Dermis microvascular lymphatic vessel endothelial cell (primary cell): ENCODE measurements at regions not wholly inside any gene's neighbourhood (a gene's known extent, or its start where the extent isn't known, plus 50 kb on each side); places are given as distances from the start of the nearest gene placed in this dataset.
"Not testable (repeated sequence)": the region's sequence is repeated elsewhere in the genome, so short reads cannot be mapped to it uniquely, and the experiment has no call there.

Source experiments
- DNase-seq, 2 donors: peaks; one replicate each; pipeline versions ENCODE4 v3.0.0 to v3.0.0-alpha.2; 2010; ENCODE audit warnings: low read depth in 2 of 2

DNA sequence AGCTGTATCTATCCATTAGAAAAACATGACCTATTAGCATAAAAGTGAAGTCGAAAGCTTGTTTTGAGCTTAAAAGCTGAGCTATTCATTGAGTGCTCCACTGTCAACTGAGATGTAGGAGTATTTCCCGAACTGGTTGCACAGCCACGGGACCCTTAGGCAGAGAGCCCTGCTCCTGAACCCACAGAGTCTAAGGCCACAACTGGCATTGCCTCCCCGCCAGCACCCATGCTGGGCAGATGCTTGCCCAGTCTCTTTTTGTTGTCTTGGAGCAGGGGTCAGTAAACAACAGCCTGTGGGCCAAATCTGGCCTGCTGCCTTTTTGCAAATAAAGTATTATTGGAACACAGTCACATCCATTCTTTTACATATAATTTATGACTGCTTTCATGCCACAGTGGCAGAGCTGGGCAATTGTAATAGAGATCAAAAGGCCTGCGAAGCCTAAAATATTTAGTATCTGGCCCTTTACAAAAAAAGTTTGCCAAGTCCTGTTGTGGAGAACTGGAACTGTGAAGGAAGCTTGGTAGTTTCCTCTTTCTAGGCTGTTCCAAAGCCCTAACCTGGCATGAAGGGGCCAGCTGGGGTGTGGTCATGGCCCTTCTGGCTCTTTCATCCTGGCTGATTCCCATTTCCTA lies 58.4 kb upstream of the WAPL start:
- DNase-seq: no peak

DNA sequence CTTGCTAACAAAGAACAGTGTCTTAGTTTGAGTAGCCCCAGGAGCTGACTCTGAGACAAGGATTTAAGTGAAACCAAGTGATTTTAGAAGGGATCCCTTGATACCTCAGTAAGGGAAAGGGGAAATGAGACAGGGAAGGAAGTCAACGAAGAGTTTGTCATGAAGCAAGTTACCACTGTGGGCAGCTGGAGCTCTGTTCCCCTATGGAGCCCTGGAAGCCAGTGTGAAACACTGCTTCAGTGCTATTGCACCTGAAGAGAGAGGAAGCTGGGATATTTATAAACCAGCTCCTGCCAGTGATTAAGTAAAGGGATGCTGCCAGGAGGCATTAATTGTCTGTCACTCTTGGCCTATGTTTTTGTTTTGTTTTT lies 58.9 kb upstream of the WAPL start:
- no peak for DNase-seq

DNA sequence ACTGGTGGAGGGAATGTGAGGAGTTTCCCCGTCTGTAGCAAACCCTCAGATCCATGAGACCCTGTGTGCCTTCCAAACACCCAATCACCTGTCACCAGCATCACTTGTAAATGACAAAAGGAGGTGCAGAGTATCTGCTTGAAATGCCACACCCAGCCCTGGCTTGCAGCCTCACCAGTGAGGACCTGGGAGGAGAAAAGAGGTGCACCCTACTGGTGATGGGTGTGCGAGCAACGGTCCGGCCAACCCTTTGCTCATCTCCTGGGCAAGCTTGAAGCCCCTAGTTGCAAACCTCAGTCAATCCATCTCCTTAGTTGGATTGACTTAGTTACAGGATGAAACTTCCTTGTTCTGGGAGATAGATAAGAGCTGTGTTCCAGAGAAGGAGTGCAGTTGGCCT lies 62.4 kb upstream of the WAPL start:
- no peak for DNase-seq

DNA sequence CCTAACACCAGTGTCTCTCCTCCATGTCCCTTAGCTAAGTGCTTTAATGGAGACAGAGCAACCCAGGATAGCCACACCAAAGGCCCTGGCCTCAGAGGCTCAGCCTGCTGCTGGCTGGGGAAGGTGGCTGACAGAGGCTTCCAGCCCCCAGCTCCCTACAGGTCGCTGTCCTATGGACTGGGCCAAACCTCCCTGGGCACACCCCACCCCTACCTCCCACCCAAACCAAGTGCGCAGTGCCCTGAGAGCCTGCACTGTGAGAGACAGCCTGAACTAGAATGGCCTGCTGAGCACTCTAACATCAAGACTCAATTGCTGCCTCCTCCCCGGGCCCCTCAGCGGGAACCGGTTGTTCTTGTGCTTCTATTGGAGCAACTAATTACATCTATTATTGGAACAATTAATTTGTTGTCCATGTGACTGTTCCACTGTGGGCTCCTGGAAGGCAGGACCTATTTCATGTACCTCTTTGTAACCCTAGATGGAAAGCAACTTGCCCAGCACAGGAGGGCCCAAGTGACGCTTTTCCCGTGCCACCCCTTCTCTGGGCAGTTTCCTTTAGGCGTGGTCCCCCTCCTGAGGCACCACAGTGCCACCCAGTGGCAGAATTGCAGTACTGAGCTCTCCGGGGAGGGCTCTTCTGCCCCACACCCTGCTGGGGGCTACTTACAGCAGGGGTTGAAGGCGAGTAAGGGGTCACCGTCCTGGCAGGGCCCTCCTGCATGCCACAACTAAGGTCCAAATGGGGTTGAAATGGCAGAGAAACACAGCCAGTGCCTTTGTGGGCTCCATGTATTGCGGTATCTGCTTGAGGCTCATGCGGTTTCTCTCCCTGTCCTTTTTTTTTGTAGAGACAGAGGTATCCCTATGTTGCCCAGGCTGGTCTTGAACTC lies 63.7 kb upstream of the WAPL start:
- DNase-seq: peak; percentile 38 to 65

DNA sequence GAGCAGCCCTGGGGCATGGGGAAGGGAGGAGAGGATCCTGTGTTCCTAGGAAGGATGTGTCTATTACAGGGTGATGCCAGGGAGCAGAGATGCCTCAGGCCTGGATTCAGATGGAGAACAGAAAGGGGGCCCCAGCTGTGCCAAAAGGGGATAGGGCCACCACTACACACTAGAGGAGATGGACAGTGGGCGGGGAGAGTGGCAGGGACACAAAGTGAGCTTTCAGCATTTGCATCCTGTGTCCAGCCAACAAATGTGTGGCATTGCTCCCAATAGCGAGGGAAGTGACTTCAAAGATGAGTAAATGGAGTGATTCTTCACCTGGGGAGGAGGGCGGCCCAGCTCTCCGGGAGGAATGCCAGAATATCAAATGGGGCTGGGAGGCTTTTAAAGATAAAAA lies 64.9 kb upstream of the WAPL start:
- DNase-seq: no peak

DNA sequence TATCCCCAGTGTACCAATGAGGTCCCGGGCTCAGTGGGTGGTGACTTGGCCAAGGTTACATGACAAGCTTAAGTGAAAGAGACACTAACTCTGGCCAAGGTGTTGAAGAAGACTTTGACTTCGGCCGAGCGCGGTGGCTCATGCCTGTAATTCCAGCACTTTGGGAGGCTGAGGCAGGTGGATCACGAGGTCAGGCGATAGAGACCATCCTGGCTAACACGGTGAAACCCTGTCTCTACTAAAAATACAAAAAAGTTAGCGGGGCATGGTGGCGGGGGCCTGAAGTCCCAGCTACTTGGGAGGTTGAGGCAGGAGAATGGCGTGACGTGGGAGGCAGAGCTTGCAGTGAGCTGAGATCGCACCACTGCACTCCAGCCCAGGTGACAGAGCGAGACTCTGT lies 65.6 kb upstream of the OPN4 start:
- not testable (repeated sequence) for DNase-seq

DNA sequence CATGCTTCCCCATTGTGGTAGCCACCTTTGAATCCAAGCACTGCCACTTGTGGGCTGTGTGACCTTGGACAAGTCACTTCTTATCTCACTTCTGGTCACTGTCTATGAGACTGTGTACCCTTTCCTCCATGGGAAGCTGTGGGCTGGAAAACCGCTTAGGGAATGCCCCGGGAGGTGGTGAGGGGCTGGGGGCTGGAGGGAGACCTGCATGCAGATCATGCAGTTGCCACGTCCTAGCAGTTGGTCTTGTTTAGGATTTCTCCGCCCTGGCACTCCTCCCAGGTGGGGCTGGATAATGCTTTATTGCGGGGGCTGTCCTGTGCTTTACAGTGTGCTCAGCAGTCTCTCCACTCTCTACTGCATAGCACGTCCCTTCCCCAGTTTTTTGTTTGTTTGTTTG lies 62.9 kb upstream of the OPN4 start:
- no peak for DNase-seq

DNA sequence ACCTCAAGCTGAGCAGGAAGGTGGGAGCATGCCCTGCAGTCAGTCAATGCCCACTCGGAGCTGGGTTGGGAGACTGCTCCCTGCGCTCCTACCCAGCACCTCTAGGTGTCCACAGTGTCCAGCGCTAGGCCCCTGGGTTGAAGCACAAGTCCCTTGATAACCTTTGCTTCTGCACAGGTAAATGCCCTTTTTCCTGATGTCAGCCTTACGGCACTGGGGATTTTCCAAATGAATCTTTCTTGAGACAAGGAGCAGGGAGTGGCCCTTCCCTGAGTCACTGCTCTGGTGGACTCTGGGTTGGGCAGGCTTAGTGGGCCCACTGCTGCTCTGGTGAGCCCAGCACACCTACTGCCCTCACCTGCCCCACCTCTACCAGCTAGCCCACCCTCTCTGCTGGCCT lies 61.9 kb upstream of the OPN4 start:
- DNase-seq: no peak

DNA sequence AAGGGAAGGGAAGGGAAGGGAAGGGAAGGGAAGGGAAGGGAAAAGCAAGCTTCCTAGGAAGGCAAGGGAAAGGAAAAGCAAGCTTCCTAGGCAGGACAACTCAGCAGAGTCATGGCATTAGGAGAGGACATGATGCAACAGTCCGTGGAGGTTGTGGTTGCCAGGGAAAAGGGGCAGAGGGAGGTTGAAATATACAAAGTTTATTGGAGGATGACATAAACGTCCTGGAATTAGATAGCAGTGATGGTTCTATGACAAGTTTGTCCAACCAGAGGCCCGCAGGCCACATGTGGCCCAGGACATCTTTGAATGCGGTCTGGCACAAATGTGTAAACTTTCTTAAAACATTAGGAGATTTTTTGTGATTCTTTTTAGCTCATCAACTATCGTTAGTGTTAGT lies 59.8 kb upstream of the OPN4 start:
- DNase-seq: no peak

DNA sequence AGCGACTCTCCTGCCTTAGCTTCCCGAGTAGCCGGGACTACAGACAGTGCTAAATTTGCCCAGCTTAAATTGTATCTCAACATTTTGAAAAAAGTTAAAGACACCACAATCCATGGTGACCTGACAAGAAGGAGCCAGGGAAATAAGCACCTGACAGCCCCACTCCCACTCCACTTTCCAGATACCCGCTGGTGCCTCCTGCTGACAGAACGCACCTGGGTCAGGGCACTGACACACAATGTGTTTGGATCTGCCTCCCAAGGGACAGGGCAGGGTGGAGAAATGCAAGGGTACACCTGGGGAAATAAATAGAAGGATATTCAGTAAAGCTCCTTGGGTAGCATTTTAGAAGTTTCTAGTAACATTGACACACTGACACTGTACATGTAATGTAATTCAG lies 58.9 kb upstream of the OPN4 start:
- DNase-seq: no peak

DNA sequence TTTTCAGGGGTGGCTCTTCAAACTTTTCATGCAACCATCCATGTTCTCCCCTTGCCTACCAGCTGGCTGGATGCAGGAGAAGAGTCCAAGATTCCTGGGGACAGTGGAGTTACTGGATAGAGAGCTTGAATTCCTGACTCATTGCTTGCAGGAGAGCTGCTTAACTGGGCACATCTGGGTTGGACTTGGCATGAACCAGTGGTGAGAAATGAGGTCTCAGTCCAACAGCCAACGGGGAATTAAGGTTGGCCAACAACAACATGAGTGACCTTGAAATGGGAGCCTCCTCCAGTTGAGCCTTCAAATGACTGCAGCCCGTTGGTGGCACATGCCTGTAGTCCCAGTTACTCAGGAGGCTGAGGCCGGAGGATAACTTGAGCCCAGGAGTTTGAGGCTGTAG lies 58.1 kb upstream of the OPN4 start:
- DNase-seq: no peak

DNA sequence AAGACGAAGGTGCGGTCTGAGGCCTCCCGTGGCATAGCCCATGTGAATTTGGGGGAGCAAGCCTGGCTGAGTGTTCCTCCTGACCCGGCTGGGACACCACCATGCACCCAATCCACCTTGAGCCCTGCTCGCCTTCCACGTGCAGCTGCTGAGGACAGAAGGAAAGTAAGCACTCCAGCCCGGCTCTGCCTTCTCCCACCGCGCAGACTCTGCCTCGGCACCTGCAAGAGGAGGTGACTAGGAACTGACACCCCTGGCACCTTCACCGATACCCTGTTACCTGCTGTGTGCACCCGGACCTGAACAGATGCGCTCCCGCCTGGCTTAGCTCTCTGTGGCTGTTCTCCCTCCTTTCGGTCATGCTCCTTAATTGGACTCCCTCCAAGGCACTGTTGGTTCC lies 57.0 kb upstream of the OPN4 start:
- DNase-seq: no peak

DNA sequence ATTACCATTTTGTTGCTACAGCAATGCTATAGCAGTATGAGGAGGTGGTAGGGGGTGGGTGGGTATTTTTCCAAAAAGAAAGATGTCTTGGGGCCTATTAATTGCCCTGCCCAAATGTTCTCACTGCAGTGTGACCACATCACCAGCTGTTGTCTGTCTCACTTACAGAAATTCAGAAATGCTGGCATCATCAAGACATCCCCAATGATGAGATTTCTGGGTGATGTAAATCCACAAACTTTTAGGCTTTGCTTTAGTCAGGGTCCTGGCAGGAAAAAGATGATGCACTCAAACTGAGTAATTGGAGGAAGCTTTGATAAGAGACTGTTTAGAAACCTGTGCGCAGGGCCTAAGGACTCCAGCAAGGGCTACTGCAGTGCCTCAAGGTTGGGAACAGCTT lies 56.2 kb upstream of the OPN4 start:
- no peak for DNase-seq

DNA sequence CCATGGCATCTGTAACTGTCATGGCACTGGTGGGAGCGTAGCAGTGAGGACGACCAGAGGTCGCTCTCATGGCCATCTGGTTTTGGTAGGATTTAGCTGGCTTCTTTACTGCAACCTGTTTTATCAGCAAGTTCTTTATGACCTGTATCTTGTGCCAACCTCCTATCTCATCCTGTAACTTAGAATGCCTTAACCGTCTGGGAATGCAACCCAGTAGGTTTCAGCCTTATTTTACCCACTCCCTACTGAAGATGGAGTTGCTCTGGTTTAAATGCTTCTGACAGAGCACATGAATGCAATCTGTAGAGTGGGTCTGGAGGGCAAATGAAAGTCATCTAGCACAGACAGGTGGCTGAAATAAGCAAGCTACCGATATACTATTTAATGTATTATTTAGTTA lies 55.3 kb upstream of the OPN4 start:
- no peak for DNase-seq

DNA sequence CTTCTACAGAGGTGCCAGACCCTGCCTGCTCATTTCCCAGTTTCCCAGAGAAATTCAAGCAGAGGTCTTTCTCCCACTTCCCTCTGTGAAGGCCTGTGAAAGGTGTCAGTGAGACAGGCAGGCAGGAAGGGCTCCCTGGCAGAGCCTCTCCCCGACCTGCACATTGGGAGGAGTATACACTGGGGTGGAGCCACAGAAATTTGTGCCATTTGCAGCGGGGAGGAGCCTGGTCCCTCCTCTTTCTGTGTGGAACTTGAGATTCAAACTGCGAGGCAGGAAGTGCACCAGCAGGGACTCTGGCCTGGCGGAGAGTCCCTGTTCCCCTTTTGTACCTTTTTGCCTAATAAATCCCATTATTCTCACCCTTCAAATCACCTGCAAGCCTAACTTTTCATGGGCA lies 54.6 kb upstream of the OPN4 start:
- DNase-seq: no peak

DNA sequence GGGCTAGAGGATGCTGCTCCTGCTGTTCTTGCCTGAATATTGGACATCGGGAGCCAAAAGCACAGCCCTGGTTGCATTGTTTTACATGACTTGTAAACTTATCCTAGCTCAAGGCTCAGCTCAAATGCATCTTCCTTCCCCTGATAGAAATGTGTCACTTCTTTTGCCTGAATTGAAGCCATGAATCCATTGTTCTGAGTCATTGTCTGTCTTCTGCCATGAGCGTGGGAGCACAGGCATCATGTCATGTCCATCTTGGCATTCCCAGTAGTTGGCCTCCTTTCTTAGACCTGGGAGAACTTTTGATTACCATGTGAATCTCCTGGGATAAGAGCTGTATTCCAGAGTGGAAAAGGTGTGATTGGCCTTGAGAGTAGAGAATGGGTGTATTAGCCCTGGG lies 54.1 kb upstream of the OPN4 start:
- DNase-seq: no peak

DNA sequence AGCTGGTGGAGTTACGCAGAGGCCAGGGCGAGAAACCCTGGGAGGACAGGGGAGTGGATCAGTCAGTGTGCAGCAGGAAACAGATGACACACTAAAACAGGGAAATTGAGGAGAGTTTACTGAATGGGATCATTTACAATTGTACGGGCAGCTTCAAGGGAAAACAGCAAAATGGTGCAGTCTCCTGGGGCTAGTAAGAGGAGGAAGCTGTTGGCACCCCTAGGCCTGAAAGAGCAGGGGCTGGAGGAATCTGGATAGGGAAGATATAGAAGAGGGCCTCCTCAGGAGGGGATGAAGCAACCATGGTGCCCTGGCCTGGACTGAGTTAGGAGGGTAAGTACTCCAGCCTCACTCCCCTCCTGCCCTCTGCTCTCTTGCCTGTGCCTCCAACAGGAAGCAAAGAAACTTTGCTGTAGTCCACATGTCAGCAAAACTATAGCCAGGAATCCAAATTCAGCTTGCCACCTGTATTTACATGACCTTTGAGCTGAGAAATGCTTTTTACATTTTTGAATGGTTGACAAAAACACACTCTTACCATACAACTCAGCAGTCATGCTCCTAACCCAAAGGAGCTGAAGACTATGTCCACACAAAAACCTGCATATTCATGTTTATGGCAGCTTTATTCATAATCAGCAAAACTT lies 52.3 kb upstream of the OPN4 start:
- DNase-seq: no peak

DNA sequence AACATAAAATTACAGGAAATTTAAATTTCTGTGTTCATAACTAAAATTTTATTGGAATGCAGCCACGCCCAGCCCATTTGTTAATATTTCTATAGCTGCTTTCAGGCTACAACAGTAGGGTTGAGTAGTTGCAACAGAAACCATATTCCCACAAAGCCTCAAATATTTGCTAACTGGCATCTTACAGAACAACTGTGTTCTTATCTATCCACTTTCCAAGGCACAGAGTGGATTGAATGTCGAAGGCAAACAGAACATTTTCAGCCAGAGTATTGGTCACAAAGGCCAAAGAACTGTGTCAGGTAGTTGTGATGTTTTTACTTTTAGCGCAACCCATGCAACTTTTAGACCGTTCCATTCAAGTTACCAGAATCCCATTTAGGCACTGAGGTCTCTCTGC lies 51.1 kb upstream of the OPN4 start:
- DNase-seq: no peak
